DMS 273 treated with DMSO at 0.1 percent for 48 hours (cell line): ENCODE measurements at regions not wholly inside any gene's neighbourhood (a gene's known extent, or its start where the extent isn't known, plus 50 kb on each side); places are given as distances from the start of the nearest gene placed in this dataset.
"Not testable (repeated sequence)": the region's sequence is repeated elsewhere in the genome, so short reads cannot be mapped to it uniquely, and the experiment has no call there.

Experiments
- DNase-seq: peaks from one replicate; lab custom pipeline; 2025; lab: John Stamatoyannopoulos, UW

GRCh38 chr4:134145369-134145768 is 56.2 kb downstream of the PABPC4L start:
- DNase-seq = no peak

- no peak for DNase-seq
Observed at GRCh38 chr4:134144337-134144736, 57.3 kb downstream of the PABPC4L start.

GRCh38 chr4:134141728-134142127 is 59.9 kb downstream of the PABPC4L start:
- DNase-seq = no peak

GRCh38 chr4:134139188-134139587 is 62.4 kb downstream of the PABPC4L start:
- no peak for DNase-seq

GRCh38 chr4:134132086-134132783 is 69.4 kb downstream of the PABPC4L start:
- DNase-seq = no peak

GRCh38 chr4:134126955-134127354 is 74.6 kb downstream of the PABPC4L start:
- no peak for DNase-seq

- DNase-seq = no peak
Observed at GRCh38 chr4:134126000-134126560, 75.5 kb downstream of the PABPC4L start.

- no peak for DNase-seq
Observed at GRCh38 chr4:134122903-134123302, 78.7 kb downstream of the PABPC4L start.

- no peak for DNase-seq
Observed at GRCh38 chr4:134117392-134118183, 84.0 kb downstream of the PABPC4L start.

GRCh38 chr4:134089885-134090284 is 111.7 kb downstream of the PABPC4L start:
- no peak for DNase-seq

GRCh38 chr4:134085496-134085895 is 116.1 kb downstream of the PABPC4L start:
- DNase-seq = no peak

- DNase-seq = not testable (repeated sequence)
Observed at GRCh38 chr4:134079085-134079484, 122.5 kb downstream of the PABPC4L start.

GRCh38 chr4:134078230-134078914 is 123.2 kb downstream of the PABPC4L start:
- DNase-seq = no peak

GRCh38 chr4:134073711-134074110 is 127.9 kb downstream of the PABPC4L start:
- DNase-seq = no peak

GRCh38 chr4:134072137-134072536 is 129.5 kb downstream of the PABPC4L start:
- DNase-seq = no peak

GRCh38 chr4:134070174-134070573 is 131.4 kb downstream of the PABPC4L start:
- DNase-seq = no peak

- DNase-seq = no peak
Observed at GRCh38 chr4:134057356-134057755, 144.2 kb downstream of the PABPC4L start.

- DNase-seq = not testable (repeated sequence)
Observed at GRCh38 chr4:134046221-134046620, 155.4 kb downstream of the PABPC4L start.

GRCh38 chr4:134045411-134045810 is 156.2 kb downstream of the PABPC4L start:
- no peak for DNase-seq

- no peak for DNase-seq
Observed at GRCh38 chr4:134043266-134043665, 158.3 kb downstream of the PABPC4L start.

GRCh38 chr4:134028421-134028820 is 173.2 kb downstream of the PABPC4L start:
- DNase-seq = no peak

GRCh38 chr4:134027931-134028330 is 173.7 kb downstream of the PABPC4L start:
- DNase-seq = no peak

GRCh38 chr4:134024251-134024650 is 177.3 kb downstream of the PABPC4L start:
- no peak for DNase-seq
